Non-pigmented ciliary epithelial cell (primary cell): ENCODE measurements at regions not wholly inside any gene's neighbourhood (a gene's known extent, or its start where the extent isn't known, plus 50 kb on each side); places are given as distances from the start of the nearest gene placed in this dataset.

Source experiments
- DNase-seq: peaks from one replicate; pipeline ENCODE4 v3.0.0-alpha.2; 2010; ENCODE audit warnings: low read depth

GRCh38 chr10:44476409-44477045, 91.6 kb upstream of the CXCL12 start:
- DNase-seq: no peak

DNA sequence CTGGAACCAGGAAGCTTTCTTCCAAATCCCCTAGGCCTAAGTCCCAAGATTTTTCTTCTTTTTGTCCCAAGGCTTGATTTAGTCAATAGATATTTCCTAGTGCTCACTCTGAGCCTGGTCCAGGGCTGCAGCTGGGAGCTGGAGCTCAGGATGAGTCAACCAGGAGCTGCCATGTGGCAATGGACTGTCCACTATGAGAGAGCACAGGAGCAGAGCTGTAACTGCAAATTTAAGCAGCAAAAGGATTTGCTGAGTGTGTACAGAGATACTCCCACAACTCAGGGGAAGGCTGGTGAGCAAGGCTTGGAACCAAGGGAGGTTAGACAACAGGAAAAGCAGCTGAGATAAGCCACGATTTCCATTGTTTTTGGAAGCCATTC, 92.1 kb upstream of the CXCL12 start:
- DNase-seq: peak; percentile 32

- no peak for DNase-seq
Measured at GRCh38 chr10:44478040-44478439, 93.1 kb upstream of the CXCL12 start.

GRCh38 chr10:44478876-44479705, 94.2 kb upstream of the CXCL12 start:
- no peak for DNase-seq

GRCh38 chr10:44492678-44493077, 107.8 kb upstream of the CXCL12 start:
- DNase-seq: no peak

GRCh38 chr10:44498222-44498621, 113.3 kb upstream of the CXCL12 start:
- no peak for DNase-seq

- DNase-seq: no peak
Measured at GRCh38 chr10:44500451-44500850, 115.6 kb upstream of the CXCL12 start.

- no peak for DNase-seq
Measured at GRCh38 chr10:44506386-44506785, 121.5 kb upstream of the CXCL12 start.

GRCh38 chr10:44510379-44511115, 125.7 kb upstream of the CXCL12 start:
- no peak for DNase-seq

- no peak for DNase-seq
Measured at GRCh38 chr10:44511166-44511565, 126.3 kb upstream of the CXCL12 start.

GRCh38 chr10:44511601-44512000, 126.7 kb upstream of the CXCL12 start:
- no peak for DNase-seq

- no peak for DNase-seq
Measured at GRCh38 chr10:44512431-44513022, 127.6 kb upstream of the CXCL12 start.

- no peak for DNase-seq
Measured at GRCh38 chr10:44513591-44513990, 128.7 kb upstream of the CXCL12 start.

- DNase-seq: no peak
Measured at GRCh38 chr10:44516891-44517290, 132.0 kb upstream of the CXCL12 start.

- DNase-seq: no peak
Measured at GRCh38 chr10:44517635-44518034, 132.7 kb upstream of the CXCL12 start.

DNA sequence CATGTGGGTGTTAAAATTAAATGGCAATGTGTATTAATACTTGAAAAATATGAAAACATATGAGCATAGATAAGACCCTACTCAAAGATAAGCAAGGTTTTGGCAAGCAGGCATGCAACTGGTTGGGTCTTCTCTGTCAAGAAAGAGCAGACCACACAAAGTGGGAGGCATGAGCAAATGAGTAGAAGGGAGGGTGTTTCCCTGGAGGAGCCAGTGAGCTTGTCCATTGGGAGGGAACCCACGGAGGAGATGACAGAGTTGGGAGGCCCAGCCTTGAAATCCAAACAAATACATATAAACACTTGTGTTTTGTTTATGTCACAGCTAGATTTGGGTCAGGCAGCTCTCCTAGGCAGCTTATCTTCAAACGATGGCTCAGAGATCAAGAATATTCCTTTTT, 134.5 kb upstream of the CXCL12 start:
- DNase-seq: no peak

DNA sequence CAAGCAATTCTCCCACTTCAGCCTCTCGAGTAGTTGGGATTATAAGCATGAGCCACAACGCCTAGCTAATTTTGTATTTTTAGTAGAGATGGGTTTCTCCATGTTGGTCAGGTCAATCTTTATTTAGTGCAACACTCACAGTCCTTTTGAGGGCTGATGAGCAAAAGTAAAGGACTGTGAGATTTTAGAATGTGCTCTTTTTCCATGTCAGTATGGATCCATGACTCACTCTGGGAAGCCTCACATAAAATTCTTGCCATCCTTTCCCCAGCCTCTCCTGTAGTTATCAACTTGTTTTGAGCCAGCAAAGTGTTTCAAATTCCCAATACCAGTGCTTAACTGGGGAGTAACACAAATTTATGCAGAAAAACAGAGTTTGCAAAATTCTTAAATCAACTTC, 135.8 kb upstream of the CXCL12 start:
- no peak for DNase-seq

DNA sequence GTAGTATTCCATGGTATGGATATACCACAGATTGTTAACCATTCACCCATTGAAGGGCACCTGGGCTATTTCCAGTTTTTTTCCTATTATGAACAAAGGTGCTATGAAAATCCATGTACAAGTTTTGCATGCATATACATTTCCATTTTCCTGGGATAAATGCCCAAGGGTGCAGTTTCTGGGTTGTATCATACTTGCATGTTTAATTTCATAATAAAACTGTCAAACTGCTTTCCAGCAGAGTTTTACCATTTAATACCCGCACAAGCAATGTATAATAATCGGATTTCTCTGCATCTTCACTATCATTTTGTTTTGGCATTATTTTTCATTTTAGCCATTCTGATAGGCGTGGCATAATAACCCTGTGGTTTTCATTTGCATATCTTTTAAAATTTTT, 154.3 kb upstream of the CXCL12 start:
- DNase-seq: no peak

DNA sequence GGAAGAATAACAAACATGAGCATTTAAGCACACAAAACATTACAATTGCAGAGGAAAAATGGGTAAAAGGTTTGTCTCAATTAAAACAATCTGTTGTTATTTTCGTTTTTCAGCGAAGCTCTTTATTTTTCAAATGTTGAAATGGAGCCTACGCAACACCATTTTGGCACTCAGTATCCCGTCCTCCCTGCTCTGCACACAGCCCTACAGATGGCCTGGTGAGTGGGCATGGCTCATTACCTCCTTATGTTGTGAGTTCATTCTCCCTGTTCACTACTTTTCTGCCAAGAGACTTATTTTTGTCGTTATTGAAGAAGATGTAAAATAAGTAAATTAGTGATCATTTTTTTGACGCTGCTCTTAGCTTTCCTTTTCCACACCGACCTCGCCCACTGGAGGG, 167.8 kb upstream of the CXCL12 start:
- no peak for DNase-seq

GRCh38 chr10:44557596-44558191, 172.8 kb upstream of the CXCL12 start:
- DNase-seq: no peak

DNA sequence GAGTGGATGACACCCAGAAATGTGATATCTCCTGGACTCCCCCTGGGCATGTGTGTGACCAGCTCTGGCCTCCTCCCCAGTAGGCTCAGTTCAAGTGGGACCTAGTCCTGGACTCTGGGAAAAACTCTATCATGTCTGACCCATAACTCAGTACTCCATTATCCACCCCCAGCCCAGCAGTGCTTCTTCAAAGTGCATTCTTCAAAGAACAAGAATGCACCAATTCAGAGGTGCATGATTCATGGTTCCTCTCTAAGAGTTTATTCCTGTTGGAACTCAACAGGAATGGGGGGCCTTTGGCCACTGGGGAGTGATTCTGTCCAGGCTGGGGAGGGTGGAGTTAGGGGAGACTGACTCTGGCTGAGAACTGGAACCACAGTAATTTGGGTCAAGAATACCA, 173.6 kb upstream of the CXCL12 start:
- DNase-seq: no peak

DNA sequence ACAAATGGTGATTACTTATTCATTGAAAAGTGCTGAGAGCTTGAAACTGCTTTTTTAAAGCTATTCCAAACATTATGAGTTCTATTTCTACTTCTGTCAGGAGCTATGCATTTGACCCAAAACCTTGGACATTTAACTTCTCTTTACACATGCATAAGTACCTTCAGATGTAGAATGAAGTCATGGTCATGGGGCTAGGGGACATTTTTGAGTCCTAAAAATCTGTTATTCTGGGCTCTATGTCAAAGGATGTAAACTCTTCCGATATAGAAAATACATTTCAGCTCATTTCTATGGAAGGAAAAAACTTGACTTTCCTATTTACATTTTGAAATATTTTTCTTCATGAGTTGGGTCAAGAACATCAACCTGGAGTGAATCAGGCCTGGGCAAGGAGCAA, 179.5 kb upstream of the CXCL12 start:
- no peak for DNase-seq
